HL-60 (cell line): ENCODE measurements at regions not wholly inside any gene's neighbourhood (a gene's known extent, or its start where the extent isn't known, plus 50 kb on each side); places are given as distances from the start of the nearest gene placed in this dataset.

ENCODE experiments used
- DNase-seq, 2 experiments: peaks; one replicate each; pipeline ENCODE4 v3.0.0-alpha.2; 2010 to 2020; ENCODE audit warnings: low read depth in 1 of 2, low spot score in 1 of 2
- H3K27ac ChIP-seq: fragments of 250-450 bp; sonication (Bioruptor Pico); replicated peaks from 2 replicates; pipeline ENCODE4 v1.5.1; 2020; ENCODE audit warnings: mild to moderate bottlenecking, moderate library complexity
- H3K27me3 ChIP-seq: fragments of 250-450 bp; sonication (Bioruptor Pico); 2 replicates; pipeline ENCODE4 v1.5.1; 2021; ENCODE audit warnings: mild to moderate bottlenecking, moderate library complexity; ENCODE audit not compliant: insufficient read depth, poor library complexity, severe bottlenecking
- H3K4me3 ChIP-seq: replicated peaks from 2 replicates; pipeline ENCODE4 v1.5.1; 2011; ENCODE audit warnings: mild to moderate bottlenecking, control low read depth, low read length; ENCODE audit not compliant: insufficient read depth
- GABPA ChIP-seq: IDR thresholded peaks from 2 replicates; pipeline ENCODE4 v1.6.1; 2012; ENCODE audit warnings: low read depth
- POLR2AphosphoS5 ChIP-seq: IDR thresholded peaks from 2 replicates; pipeline ENCODE4 v1.6.1; 2012; ENCODE audit warnings: low read depth
- SPI1 ChIP-seq: IDR thresholded peaks from 2 replicates; pipeline ENCODE4 v1.6.1; 2012; ENCODE audit warnings: low read depth, mild to moderate bottlenecking, borderline replicate concordance
- TF ChIP-seq, protein P1 (sequence below): IDR thresholded peaks from one replicate; pipeline ENCODE4 v1.5.1; 2011; ENCODE audit warnings: low read length, control low read depth, inconsistent platforms; ENCODE audit not compliant: insufficient read depth
- TF ChIP-seq, protein P2 (sequence below): IDR thresholded peaks from 2 replicates; pipeline ENCODE4 v1.6.1; 2012; ENCODE audit warnings: low read depth; ENCODE audit not compliant: insufficient replicate concordance

DNA sequence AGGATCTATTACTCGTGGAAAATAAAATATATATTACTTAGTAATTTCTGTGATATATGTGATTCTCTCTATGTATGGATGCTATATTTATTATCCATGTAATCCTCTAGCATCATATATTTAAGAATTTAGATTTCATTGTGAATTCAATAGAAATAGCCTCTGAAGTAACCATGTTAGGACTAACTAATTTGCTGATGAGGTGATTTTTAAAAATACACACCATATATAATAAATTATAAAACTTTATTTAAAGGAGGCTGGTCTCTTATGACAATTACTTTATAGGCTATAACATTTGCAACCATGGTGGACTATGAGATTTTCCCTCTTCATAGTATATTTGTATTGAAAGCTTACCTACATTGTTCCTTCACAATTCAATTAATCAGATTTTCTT, 424.9 kb upstream of the MGAT4C start:
- Histone ChIP-seq H3K4me3 (no peak overlapping the region), H3K27me3 (no peaks in the 10 kb centered on the region), H3K27ac (no peak overlapping the region)
- DNase-seq = no peak
- TF ChIP-seq POLR2AphosphoS5 (no peak), GABPA (no peak), SPI1 (no peak)
- TF ChIP-seq, protein P1, sequence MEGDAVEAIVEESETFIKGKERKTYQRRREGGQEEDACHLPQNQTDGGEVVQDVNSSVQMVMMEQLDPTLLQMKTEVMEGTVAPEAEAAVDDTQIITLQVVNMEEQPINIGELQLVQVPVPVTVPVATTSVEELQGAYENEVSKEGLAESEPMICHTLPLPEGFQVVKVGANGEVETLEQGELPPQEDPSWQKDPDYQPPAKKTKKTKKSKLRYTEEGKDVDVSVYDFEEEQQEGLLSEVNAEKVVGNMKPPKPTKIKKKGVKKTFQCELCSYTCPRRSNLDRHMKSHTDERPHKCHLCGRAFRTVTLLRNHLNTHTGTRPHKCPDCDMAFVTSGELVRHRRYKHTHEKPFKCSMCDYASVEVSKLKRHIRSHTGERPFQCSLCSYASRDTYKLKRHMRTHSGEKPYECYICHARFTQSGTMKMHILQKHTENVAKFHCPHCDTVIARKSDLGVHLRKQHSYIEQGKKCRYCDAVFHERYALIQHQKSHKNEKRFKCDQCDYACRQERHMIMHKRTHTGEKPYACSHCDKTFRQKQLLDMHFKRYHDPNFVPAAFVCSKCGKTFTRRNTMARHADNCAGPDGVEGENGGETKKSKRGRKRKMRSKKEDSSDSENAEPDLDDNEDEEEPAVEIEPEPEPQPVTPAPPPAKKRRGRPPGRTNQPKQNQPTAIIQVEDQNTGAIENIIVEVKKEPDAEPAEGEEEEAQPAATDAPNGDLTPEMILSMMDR = no peak
- TF ChIP-seq, protein P2, sequence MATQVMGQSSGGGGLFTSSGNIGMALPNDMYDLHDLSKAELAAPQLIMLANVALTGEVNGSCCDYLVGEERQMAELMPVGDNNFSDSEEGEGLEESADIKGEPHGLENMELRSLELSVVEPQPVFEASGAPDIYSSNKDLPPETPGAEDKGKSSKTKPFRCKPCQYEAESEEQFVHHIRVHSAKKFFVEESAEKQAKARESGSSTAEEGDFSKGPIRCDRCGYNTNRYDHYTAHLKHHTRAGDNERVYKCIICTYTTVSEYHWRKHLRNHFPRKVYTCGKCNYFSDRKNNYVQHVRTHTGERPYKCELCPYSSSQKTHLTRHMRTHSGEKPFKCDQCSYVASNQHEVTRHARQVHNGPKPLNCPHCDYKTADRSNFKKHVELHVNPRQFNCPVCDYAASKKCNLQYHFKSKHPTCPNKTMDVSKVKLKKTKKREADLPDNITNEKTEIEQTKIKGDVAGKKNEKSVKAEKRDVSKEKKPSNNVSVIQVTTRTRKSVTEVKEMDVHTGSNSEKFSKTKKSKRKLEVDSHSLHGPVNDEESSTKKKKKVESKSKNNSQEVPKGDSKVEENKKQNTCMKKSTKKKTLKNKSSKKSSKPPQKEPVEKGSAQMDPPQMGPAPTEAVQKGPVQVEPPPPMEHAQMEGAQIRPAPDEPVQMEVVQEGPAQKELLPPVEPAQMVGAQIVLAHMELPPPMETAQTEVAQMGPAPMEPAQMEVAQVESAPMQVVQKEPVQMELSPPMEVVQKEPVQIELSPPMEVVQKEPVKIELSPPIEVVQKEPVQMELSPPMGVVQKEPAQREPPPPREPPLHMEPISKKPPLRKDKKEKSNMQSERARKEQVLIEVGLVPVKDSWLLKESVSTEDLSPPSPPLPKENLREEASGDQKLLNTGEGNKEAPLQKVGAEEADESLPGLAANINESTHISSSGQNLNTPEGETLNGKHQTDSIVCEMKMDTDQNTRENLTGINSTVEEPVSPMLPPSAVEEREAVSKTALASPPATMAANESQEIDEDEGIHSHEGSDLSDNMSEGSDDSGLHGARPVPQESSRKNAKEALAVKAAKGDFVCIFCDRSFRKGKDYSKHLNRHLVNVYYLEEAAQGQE = no peak

DNA sequence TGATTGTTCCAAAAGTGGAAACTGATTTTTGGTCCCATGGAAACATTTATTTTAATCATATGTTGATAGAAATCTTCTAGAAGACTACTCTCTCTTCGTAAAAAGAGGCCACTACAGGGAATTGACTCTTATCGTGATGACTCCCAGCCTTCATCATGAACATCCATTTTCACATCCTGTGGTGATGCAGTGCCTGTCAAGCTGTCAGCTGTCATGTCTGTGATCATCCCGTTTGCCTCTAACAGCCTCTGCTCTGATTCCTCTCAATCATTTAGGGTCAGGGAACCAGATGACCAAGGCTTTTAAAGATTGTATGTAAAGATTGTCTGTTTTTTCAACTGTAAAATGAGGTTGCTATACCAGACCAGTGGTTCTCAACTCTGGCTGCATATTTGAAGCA, 419.0 kb upstream of the MGAT4C start:
- H3K4me3 ChIP-seq = no peak overlapping the region
- DNase-seq = no peak
- no peak for TF ChIP-seq GABPA
- TF ChIP-seq, protein P1 = no peak
- no peak for TF ChIP-seq POLR2AphosphoS5
- TF ChIP-seq SPI1 = no peak
- TF ChIP-seq, protein P2 = no peak
- no peaks in the 10 kb centered on the region for H3K27me3 ChIP-seq
- H3K27ac ChIP-seq = no peak overlapping the region

DNA sequence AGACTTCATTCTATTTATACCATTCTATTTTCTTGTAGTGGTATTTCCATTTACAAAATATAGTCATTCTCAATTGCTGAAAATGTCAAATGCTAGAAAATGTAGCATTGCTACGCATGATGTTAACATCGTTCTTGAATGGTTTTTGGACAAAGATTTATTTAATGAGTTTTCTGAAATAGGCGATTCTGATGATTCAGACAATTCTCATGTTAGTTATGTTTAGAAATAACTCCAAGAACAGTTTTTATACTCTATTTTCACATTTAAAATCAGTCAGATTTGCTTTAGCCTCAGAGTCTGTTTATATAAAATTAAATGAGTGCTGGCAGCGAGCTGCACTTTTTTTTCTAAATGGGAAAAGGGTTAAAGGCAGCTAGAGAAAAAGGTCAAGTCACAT, 414.8 kb upstream of the MGAT4C start:
- no peak for TF ChIP-seq GABPA
- no peak for TF ChIP-seq POLR2AphosphoS5
- TF ChIP-seq, protein P2 = no peak
- TF ChIP-seq, protein P1 = no peak
- no peak for TF ChIP-seq SPI1

More for the DNA sequence above, 414.8 kb upstream of the MGAT4C start:
- no peak for DNase-seq
- H3K4me3 ChIP-seq = no peak overlapping the region
- H3K27me3 ChIP-seq = no peaks in the 10 kb centered on the region
- no peak overlapping the region for H3K27ac ChIP-seq
